OCI-LY1 (cell line): ENCODE measurements at regions not wholly inside any gene's neighbourhood (a gene's known extent, or its start where the extent isn't known, plus 50 kb on each side); places are given as distances from the start of the nearest gene placed in this dataset.

Experiments used
- H2AFZ ChIP-seq: fragments of 200-600 bp; sonication (generic), shearing (Covaris generic); 2 replicates; pipeline ENCODE4 v1.6.0; 2014; ENCODE audit warnings: antibody characterized with exemption, mild to moderate bottlenecking, low read length
- H3F3A ChIP-seq: fragments of 200-600 bp; sonication (generic), shearing (Covaris generic); 2 replicates; pipeline ENCODE4 v1.6.0; 2014; ENCODE audit warnings: mild to moderate bottlenecking, antibody characterized with exemption, low read length, moderate library complexity; ENCODE audit not compliant: insufficient read depth
- H3K27ac ChIP-seq: fragments of 200-600 bp; sonication (generic); 2 replicates; pipeline ENCODE4 v1.5.1; 2014; ENCODE audit warnings: low read length, mixed run types, mild to moderate bottlenecking, low read depth; ENCODE audit not compliant: poor library complexity, severe bottlenecking
- H3K27me3 ChIP-seq: fragments of 200-600 bp; sonication (generic); 2 replicates; pipeline ENCODE4 v1.6.0; 2014; ENCODE audit warnings: antibody characterized with exemption, mild to moderate bottlenecking, low read length, moderate library complexity; ENCODE audit not compliant: insufficient read depth
- H3K36me3 ChIP-seq: fragments of 200-600 bp; sonication (generic); 2 replicates; pipeline ENCODE4 v1.6.1; 2014; ENCODE audit warnings: mild to moderate bottlenecking, antibody characterized with exemption, low read length, moderate library complexity, mixed read lengths; ENCODE audit not compliant: insufficient read depth
- H3K4me1 ChIP-seq: fragments of 200-600 bp; sonication (generic); 2 replicates; pipeline ENCODE4 v1.5.1; 2014; ENCODE audit warnings: mild to moderate bottlenecking, low read length, moderate library complexity; ENCODE audit not compliant: insufficient read depth, severe bottlenecking
- H3K4me2 ChIP-seq: fragments of 200-600 bp; sonication (generic), shearing (Covaris generic); 2 replicates; pipeline ENCODE4 v1.6.1; 2014; ENCODE audit warnings: low read length
- H3K4me3 ChIP-seq: fragments of 200-600 bp; sonication (generic); 2 replicates; pipeline ENCODE4 v1.5.1; 2014; ENCODE audit warnings: low read length, low read depth, mild to moderate bottlenecking, mixed read lengths; ENCODE audit not compliant: poor library complexity, severe bottlenecking
- H3K79me2 ChIP-seq: fragments of 200-600 bp; shearing (Covaris generic); 2 replicates; pipeline ENCODE4 v1.6.1; 2016; ENCODE audit warnings: mixed run types, low read length, mixed read lengths; ENCODE audit not compliant: insufficient read depth
- H3K9ac ChIP-seq: fragments of 200-600 bp; sonication (generic), shearing (Covaris generic); 2 replicates; pipeline ENCODE4 v1.6.1; 2014; ENCODE audit warnings: mild to moderate bottlenecking, low read length, mixed read lengths
- H3K9me2 ChIP-seq: fragments of 200-600 bp; sonication (generic), shearing (Covaris generic); 2 replicates; pipeline ENCODE4 v1.6.1; 2014; ENCODE audit warnings: low read depth, mild to moderate bottlenecking, low read length, mixed read lengths
- H3K9me3 ChIP-seq: fragments of 200-600 bp; shearing (Covaris generic); 2 replicates; pipeline ENCODE4 v1.6.1; 2014; ENCODE audit warnings: low read length, mixed read lengths
- H4K20me1 ChIP-seq: fragments of 200-600 bp; sonication (generic), shearing (Covaris generic); 2 replicates; pipeline ENCODE4 v1.6.0; 2016; ENCODE audit warnings: mild to moderate bottlenecking, low read length; ENCODE audit not compliant: insufficient read depth
- CTCF ChIP-seq: fragments of 200-600 bp; sonication (generic), shearing (Covaris generic); IDR thresholded peaks from 2 replicates; pipeline ENCODE4 v1.5.1; 2017; ENCODE audit warnings: mild to moderate bottlenecking, antibody characterized with exemption, low read length, moderate library complexity, mixed read lengths
- EZH2 ChIP-seq: fragments of 200-600 bp; sonication (generic), shearing (Covaris generic); IDR thresholded peaks from 2 replicates; pipeline ENCODE4 v1.8.0; 2017; ENCODE audit warnings: borderline replicate concordance, mixed run types, mild to moderate bottlenecking, antibody characterized with exemption, low read length, moderate library complexity, mixed read lengths

GRCh38 chr5:13186177-13186576, 758.3 kb downstream of the DNAH5 start:
- Histone ChIP-seq H4K20me1 (no peaks in the 10 kb centered on the region), H3K9me3 (no peaks in the 10 kb centered on the region), H3K4me3 (no peak overlapping the region), H3K27ac (no peak overlapping the region), H3K4me1 (no peaks in the 10 kb centered on the region), H3K9me2 (no peaks in the 10 kb centered on the region), H2AFZ (no peak overlapping the region), H3F3A (no peaks in the 10 kb centered on the region), H3K36me3 (no peaks in the 10 kb centered on the region), H3K79me2 (no peaks in the 10 kb centered on the region), H3K27me3 (no peaks in the 10 kb centered on the region), H3K4me2 (no peak overlapping the region), H3K9ac (no peak overlapping the region)
- no peak for TF ChIP-seq CTCF
- TF ChIP-seq EZH2 = no peak

DNA sequence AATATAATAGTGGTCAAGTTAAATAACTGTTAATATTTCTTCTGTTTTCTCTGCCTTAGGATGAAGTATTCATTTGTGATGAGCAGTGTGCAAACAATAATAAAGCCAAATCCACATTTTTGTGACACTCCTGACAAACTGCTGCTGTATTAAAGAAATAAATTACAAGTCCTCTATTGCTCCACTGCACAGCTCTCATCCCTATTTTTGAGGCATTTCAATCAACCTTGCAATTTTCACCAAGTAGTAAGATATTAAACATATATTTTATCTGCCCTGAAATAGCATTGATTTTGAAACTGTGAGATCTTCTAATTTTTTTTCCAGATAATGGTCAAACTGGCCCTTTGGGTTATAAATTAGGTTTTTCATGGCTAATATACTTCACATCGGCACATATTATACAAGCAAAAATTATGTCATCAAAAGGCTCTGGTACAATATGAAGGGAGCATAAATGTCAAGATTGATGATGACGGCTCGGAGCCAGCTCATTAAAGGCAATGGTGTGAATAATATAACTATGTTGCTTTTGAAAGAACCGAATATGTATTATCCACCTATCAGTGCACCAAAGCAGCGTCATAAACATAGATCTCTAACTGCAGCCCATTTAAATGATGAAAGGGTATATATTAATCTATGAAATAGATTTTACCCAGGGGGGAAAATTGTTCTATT, 764.9 kb downstream of the DNAH5 start:
- Histone ChIP-seq H4K20me1 (no peaks in the 10 kb centered on the region), H3K4me1 (no peaks in the 10 kb centered on the region), H3K4me3 (no peak overlapping the region)

GRCh38 chr5:13143630-13144029, 800.9 kb downstream of the DNAH5 start:
- no peaks in the 10 kb centered on the region for H3K4me1 ChIP-seq
- H3K4me2 ChIP-seq = no peak overlapping the region
- no peak overlapping the region for H3K4me3 ChIP-seq

More for the DNA sequence above, 764.9 kb downstream of the DNAH5 start:
- Histone ChIP-seq H3K9me2 (no peaks in the 10 kb centered on the region), H3K27ac (no peak overlapping the region), H3K79me2 (no peaks in the 10 kb centered on the region), H2AFZ (no peak overlapping the region), H3K27me3 (no peaks in the 10 kb centered on the region), H3K36me3 (no peaks in the 10 kb centered on the region), H3F3A (no peaks in the 10 kb centered on the region), H3K4me2 (no peak overlapping the region), H3K9me3 (no peaks in the 10 kb centered on the region), H3K9ac (no peak overlapping the region)
- TF ChIP-seq CTCF (no peak), EZH2 (no peak)

More at GRCh38 chr5:13143630-13144029, 800.9 kb downstream of the DNAH5 start:
- Histone ChIP-seq H3K9me3 (no peaks in the 10 kb centered on the region), H3K36me3 (no peaks in the 10 kb centered on the region), H4K20me1 (no peaks in the 10 kb centered on the region), H2AFZ (no peak overlapping the region), H3K9ac (no peak overlapping the region), H3K9me2 (no peaks in the 10 kb centered on the region), H3F3A (no peaks in the 10 kb centered on the region), H3K79me2 (no peaks in the 10 kb centered on the region), H3K27ac (no peak overlapping the region), H3K27me3 (no peaks in the 10 kb centered on the region)
- no peak for TF ChIP-seq CTCF
- TF ChIP-seq EZH2 = no peak
